H9 (cell line): ENCODE measurements at regions not wholly inside any gene's neighbourhood (a gene's known extent, or its start where the extent isn't known, plus 50 kb on each side); places are given as distances from the start of the nearest gene placed in this dataset.

Source experiments
- DNase-seq: peaks from one replicate; pipeline ENCODE4 v3.0.0-alpha.2; 2017
- H2AFZ ChIP-seq: one replicate; pipeline ENCODE4 v1.6.1; 2013; ENCODE audit warnings: mild to moderate bottlenecking, low read length, control low read depth, moderate library complexity
- H2AK5ac ChIP-seq: 2 replicates; pipeline ENCODE4 v1.6.1; 2013; ENCODE audit warnings: low read length, control low read depth, mixed read lengths; ENCODE audit not compliant: insufficient read length
- H2BK120ac ChIP-seq: one replicate; pipeline ENCODE4 v1.6.1; 2013; ENCODE audit warnings: low read depth, mild to moderate bottlenecking, low read length, control low read depth, inconsistent platforms; ENCODE audit not compliant: poor library complexity, severe bottlenecking
- H2BK12ac ChIP-seq: 2 replicates; pipeline ENCODE4 v1.6.1; 2013; ENCODE audit warnings: low read length, control low read depth, mixed read lengths, low read depth; ENCODE audit not compliant: insufficient read length
- H2BK15ac ChIP-seq: 2 replicates; pipeline ENCODE4 v1.6.1; 2013; ENCODE audit warnings: low read depth, low read length, control low read depth
- H2BK20ac ChIP-seq: one replicate; pipeline ENCODE4 v1.6.1; 2013; ENCODE audit warnings: low read depth, mild to moderate bottlenecking, low read length, control low read depth, inconsistent platforms; ENCODE audit not compliant: poor library complexity, severe bottlenecking
- H2BK5ac ChIP-seq: 2 replicates; pipeline ENCODE4 v1.6.1; 2013; ENCODE audit warnings: low read length, control low read depth, mixed read lengths; ENCODE audit not compliant: insufficient read length
- H3K14ac ChIP-seq: 2 replicates; pipeline ENCODE4 v1.6.1; 2013; ENCODE audit warnings: low read length, control low read depth; ENCODE audit not compliant: insufficient read depth
- H3K18ac ChIP-seq: 2 replicates; pipeline ENCODE4 v1.6.1; 2013; ENCODE audit warnings: low read depth, mild to moderate bottlenecking, mixed read lengths, low read length, control low read depth; ENCODE audit not compliant: insufficient read length
- H3K23ac ChIP-seq: 2 replicates; pipeline ENCODE4 v1.6.1; 2013; ENCODE audit warnings: low read length, control low read depth, mixed read lengths, low read depth; ENCODE audit not compliant: insufficient read length
- H3K23me2 ChIP-seq: 2 replicates; pipeline ENCODE4 v1.6.1; 2013; ENCODE audit warnings: low read depth, mild to moderate bottlenecking, mixed read lengths, low read length, control low read depth; ENCODE audit not compliant: insufficient read length, poor library complexity, severe bottlenecking
- H3K27ac ChIP-seq: 2 replicates; pipeline ENCODE4 v1.5.1; 2013; ENCODE audit warnings: low read length, control low read depth, mixed read lengths, low read depth; ENCODE audit not compliant: insufficient read length
- H3K27me3 ChIP-seq: 2 replicates; pipeline ENCODE4 v1.6.1; 2013; ENCODE audit warnings: low read length, control low read depth, inconsistent platforms; ENCODE audit not compliant: insufficient read depth
- H3K4ac ChIP-seq: 2 replicates; pipeline ENCODE4 v1.6.1; 2013; ENCODE audit warnings: low read depth, mild to moderate bottlenecking, control low read depth, inconsistent platforms, low read length, moderate library complexity
- H3K4me1 ChIP-seq: 2 replicates; pipeline ENCODE4 v1.6.1; 2013; ENCODE audit warnings: low read length, control low read depth, inconsistent platforms; ENCODE audit not compliant: insufficient read depth
- H3K4me2 ChIP-seq: 2 replicates; pipeline ENCODE4 v1.6.1; 2013; ENCODE audit warnings: low read length, control low read depth, mixed read lengths; ENCODE audit not compliant: insufficient read length, insufficient read depth
- H3K56ac ChIP-seq: 2 replicates; pipeline ENCODE4 v1.6.1; 2013; ENCODE audit warnings: low read depth, mild to moderate bottlenecking, mixed read lengths, low read length, control low read depth; ENCODE audit not compliant: insufficient read length
- H3K79me1 ChIP-seq: 2 replicates; pipeline ENCODE4 v1.6.1; 2013; ENCODE audit warnings: low read depth, mild to moderate bottlenecking, moderate library complexity, low read length, control low read depth, inconsistent platforms; ENCODE audit not compliant: insufficient read depth, poor library complexity, severe bottlenecking
- H3K79me2 ChIP-seq: 2 replicates; pipeline ENCODE4 v1.6.1; 2013; ENCODE audit warnings: low read length, control low read depth, inconsistent platforms; ENCODE audit not compliant: insufficient read depth
- H3K9ac ChIP-seq: 2 replicates; pipeline ENCODE4 v1.6.1; 2013; ENCODE audit warnings: low read length, control low read depth, mixed read lengths; ENCODE audit not compliant: insufficient read length; ENCODE audit errors: extremely low read depth
- H3K9me3 ChIP-seq: one replicate; pipeline ENCODE4 v1.6.1; 2013; ENCODE audit warnings: low read depth, low read length, inconsistent platforms; ENCODE audit not compliant: control insufficient read depth
- H3T11ph ChIP-seq: one replicate; pipeline ENCODE4 v1.6.1; 2013; ENCODE audit warnings: mild to moderate bottlenecking, low read length, control low read depth, inconsistent platforms
- H4K20me1 ChIP-seq: one replicate; pipeline ENCODE4 v1.6.1; 2013; ENCODE audit not compliant: control insufficient read depth, insufficient read length, insufficient read depth
- H4K5ac ChIP-seq: 2 replicates; pipeline ENCODE4 v1.6.1; 2013; ENCODE audit warnings: low read depth, mild to moderate bottlenecking, mixed read lengths, low read length, control low read depth; ENCODE audit not compliant: insufficient read length
- H4K8ac ChIP-seq: replicated peaks from 2 replicates; pipeline ENCODE4 v1.6.1; 2013; ENCODE audit warnings: low read length, control low read depth, mixed read lengths, low read depth; ENCODE audit not compliant: insufficient read length
- H4K91ac ChIP-seq: 2 replicates; pipeline ENCODE4 v1.6.1; 2013; ENCODE audit warnings: low read depth, mild to moderate bottlenecking, moderate library complexity, mixed read lengths, low read length, control low read depth; ENCODE audit not compliant: insufficient read length
- H3K27ac Mint-ChIP-seq, 3 experiments: 2 replicates in 2 of 3; 3 replicates in 1 of 3; pipeline ENCODE4 v1.8.0; 2020 to 2021; ENCODE audit warnings: mixed read lengths in 3 of 3, mild to moderate bottlenecking in 1 of 3, moderate library complexity in 1 of 3
- H3K27me3 Mint-ChIP-seq: 2 replicates; pipeline ENCODE4 v1.8.0; 2021; ENCODE audit warnings: low read depth, mild to moderate bottlenecking, moderate library complexity, mixed read lengths
- H3K36me3 Mint-ChIP-seq, 3 experiments: 2 replicates in 2 of 3; 3 replicates in 1 of 3; pipeline ENCODE4 v1.8.0; 2020 to 2021; ENCODE audit warnings: low read depth in 3 of 3, mixed read lengths in 3 of 3; ENCODE audit not compliant: insufficient read depth in 1 of 3
- H3K4me1 Mint-ChIP-seq, 2 experiments: 2 replicates each; pipeline ENCODE4 v1.8.0; 2020; ENCODE audit warnings: mixed read lengths in 2 of 2
- H3K4me3 Mint-ChIP-seq, 2 experiments: 2 replicates in 1 of 2; 3 replicates in 1 of 2; pipeline ENCODE4 v1.8.0; 2020 to 2021; ENCODE audit warnings: mild to moderate bottlenecking in 2 of 2, mixed read lengths in 2 of 2, moderate library complexity in 1 of 2
- H3K9me3 Mint-ChIP-seq, 2 experiments: 2 replicates in 1 of 2; 3 replicates in 1 of 2; pipeline ENCODE4 v1.8.0; 2020; ENCODE audit warnings: mild to moderate bottlenecking in 2 of 2, mixed read lengths in 2 of 2, moderate library complexity in 1 of 2
- WGBS: extraction: QIAGEN DNeasy Blood & Tissue Kit; methylation state at CpG from one replicate; pipeline ENCODE4 v1.1.7; 2013; ENCODE audit warnings: missing lambda C conversion rate, low lambda C conversion rate, mixed read lengths; ENCODE audit not compliant: insufficient read length; ENCODE audit errors: extremely low coverage; 5-methylcytosine and 5-hydroxymethylcytosine counted together
- TF ChIP-seq, protein P1 (sequence below): fragments of 200-600 bp; sonication (generic); conservative IDR thresholded peaks from 3 replicates; pipeline ENCODE4 v1.8.0; 2021; ENCODE audit warnings: antibody characterized with exemption, mild to moderate bottlenecking

DNA sequence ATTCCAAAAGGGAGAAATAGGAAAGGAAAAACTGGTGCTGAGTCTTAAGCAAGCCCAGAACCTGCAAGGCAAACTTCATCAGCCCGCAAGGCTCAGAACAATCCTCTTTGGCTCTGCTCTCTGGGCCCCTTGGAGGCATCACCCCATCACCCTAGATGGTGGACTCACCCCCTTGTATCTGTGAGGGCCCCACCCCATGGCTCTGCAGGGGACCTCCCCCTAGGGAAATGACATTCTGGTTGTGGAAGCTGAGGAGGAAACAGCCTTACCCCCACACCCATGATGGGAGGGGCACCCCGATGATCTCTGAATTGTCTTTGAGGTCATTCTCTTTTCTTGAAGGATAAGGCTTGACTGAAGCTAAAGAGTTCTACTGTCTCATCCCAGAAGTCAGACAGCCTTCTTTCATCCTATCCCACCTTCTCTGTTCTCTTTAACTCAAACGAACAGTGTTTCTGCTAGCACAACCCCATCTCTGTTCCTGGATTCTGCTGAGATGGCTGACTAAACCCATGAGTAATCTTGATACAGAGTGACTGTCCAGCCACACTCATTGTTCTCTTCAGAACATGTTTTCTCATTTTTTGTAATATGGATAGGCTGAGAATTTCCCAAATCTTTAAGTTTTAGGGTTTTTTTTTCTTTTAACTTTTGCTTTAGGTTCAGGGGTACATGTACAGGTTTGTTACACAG lies 492.1 kb upstream of the MYT1L start:
- Histone ChIP-seq H3K79me1 (no peaks in the 10 kb centered on the region), H3K79me2 (no peaks in the 10 kb centered on the region), H3K56ac (no peak overlapping the region), H4K8ac (no peak overlapping the region), H3K14ac (no peak overlapping the region), H2BK5ac (no peak overlapping the region), H2AFZ (no peak overlapping the region), H3K18ac (no peak overlapping the region), H2BK120ac (no peak overlapping the region), H3K9ac (no peak overlapping the region), H3K4me1 (no peaks in the 10 kb centered on the region), H3K27me3 (no peaks in the 10 kb centered on the region), H3K27ac (no peak overlapping the region), H3K23me2 (no peaks in the 10 kb centered on the region), H4K91ac (no peak overlapping the region), H2BK20ac (no peak overlapping the region), H2BK12ac (no peak overlapping the region), H4K5ac (no peak overlapping the region), H2BK15ac (no peak overlapping the region), H3K23ac (no peak overlapping the region), H3T11ph (no peak overlapping the region), H3K4ac (no peak overlapping the region), H3K4me2 (no peak overlapping the region), H4K20me1 (no peaks in the 10 kb centered on the region), H3K9me3 (no peaks in the 10 kb centered on the region), H2AK5ac (no peak overlapping the region)
- no peaks in the 10 kb centered on the region for H3K4me1 Mint-ChIP-seq
- H3K36me3 Mint-ChIP-seq = peaks cover 0 to 4% (median 3%) of the 10 kb centered on the region in 3 experiments; a peak in 2 of 7 replicates
- no peak overlapping the region for H3K27ac Mint-ChIP-seq
- peaks cover 17 to 34% of the 10 kb centered on the region in 2 experiments for H3K9me3 Mint-ChIP-seq
- TF ChIP-seq, protein P1, sequence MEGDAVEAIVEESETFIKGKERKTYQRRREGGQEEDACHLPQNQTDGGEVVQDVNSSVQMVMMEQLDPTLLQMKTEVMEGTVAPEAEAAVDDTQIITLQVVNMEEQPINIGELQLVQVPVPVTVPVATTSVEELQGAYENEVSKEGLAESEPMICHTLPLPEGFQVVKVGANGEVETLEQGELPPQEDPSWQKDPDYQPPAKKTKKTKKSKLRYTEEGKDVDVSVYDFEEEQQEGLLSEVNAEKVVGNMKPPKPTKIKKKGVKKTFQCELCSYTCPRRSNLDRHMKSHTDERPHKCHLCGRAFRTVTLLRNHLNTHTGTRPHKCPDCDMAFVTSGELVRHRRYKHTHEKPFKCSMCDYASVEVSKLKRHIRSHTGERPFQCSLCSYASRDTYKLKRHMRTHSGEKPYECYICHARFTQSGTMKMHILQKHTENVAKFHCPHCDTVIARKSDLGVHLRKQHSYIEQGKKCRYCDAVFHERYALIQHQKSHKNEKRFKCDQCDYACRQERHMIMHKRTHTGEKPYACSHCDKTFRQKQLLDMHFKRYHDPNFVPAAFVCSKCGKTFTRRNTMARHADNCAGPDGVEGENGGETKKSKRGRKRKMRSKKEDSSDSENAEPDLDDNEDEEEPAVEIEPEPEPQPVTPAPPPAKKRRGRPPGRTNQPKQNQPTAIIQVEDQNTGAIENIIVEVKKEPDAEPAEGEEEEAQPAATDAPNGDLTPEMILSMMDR = no peak
- H3K27me3 Mint-ChIP-seq = no peaks in the 10 kb centered on the region; the same call in none of the 2 replicates
- no peak overlapping the region for H3K4me3 Mint-ChIP-seq
- no CpG with 5 or more reads among the region's 3 CpGs for WGBS
- peak; percentile 4 for DNase-seq
